GM10266 (cell line): ENCODE measurements at regions not wholly inside any gene's neighbourhood (a gene's known extent, or its start where the extent isn't known, plus 50 kb on each side); places are given as distances from the start of the nearest gene placed in this dataset.

Source experiments
- DNase-seq: peaks from one replicate; pipeline ENCODE4 v3.0.0; 2012; ENCODE audit errors: extremely low spot score
- CTCF ChIP-seq: IDR thresholded peaks from 2 replicates; pipeline ENCODE4 v1.5.1; 2012; ENCODE audit warnings: mild to moderate bottlenecking, low read depth; ENCODE audit not compliant: control insufficient read depth, insufficient read depth; ENCODE audit errors: missing control alignments

GRCh38 chr5:106113922-106114321, 1556.8 kb downstream of the EFNA5 start:
- TF ChIP-seq CTCF = no peak

GRCh38 chr5:106106384-106106783, 1564.4 kb downstream of the EFNA5 start:
- no peak for TF ChIP-seq CTCF
- no peak for DNase-seq

More at GRCh38 chr5:106113922-106114321, 1556.8 kb downstream of the EFNA5 start:
- DNase-seq = no peak

GRCh38 chr5:106097340-106097739, 1573.4 kb downstream of the EFNA5 start:
- TF ChIP-seq CTCF = no peak
- DNase-seq = no peak

- DNase-seq = no peak
- TF ChIP-seq CTCF = no peak
These were observed 1575.9 kb downstream of the EFNA5 start for GRCh38 chr5:106094839-106095238.

GRCh38 chr5:106094204-106094607, 1576.5 kb downstream of the EFNA5 start:
- TF ChIP-seq CTCF = no peak
- DNase-seq = no peak

GRCh38 chr5:106093134-106093533, 1577.6 kb downstream of the EFNA5 start:
- DNase-seq = no peak
- no peak for TF ChIP-seq CTCF

GRCh38 chr5:106092455-106092854, 1578.3 kb downstream of the EFNA5 start:
- no peak for TF ChIP-seq CTCF
- no peak for DNase-seq
